Breast epithelium (tissue), 4 donors: ENCODE measurements at regions not wholly inside any gene's neighbourhood (a gene's known extent, or its start where the extent isn't known, plus 50 kb on each side); places are given as distances from the start of the nearest gene placed in this dataset.

ENCODE experiments used
- DNase-seq, 2 donors: peaks; one replicate each; pipeline ENCODE4 v3.0.0-alpha.2; 2019; ENCODE audit warnings: low spot score in 2 of 2
- H3K27ac ChIP-seq, 2 donors: fragments of 200-600 bp; sonication (generic) in 1 of 2; one replicate each; pipeline ENCODE4 v1.5.1; 2016 to 2019; ENCODE audit warnings: mild to moderate bottlenecking in 1 of 2
- H3K27me3 ChIP-seq, 2 donors: fragments of 200-600 bp; sonication (generic) in 1 of 2; one replicate each; pipeline versions ENCODE4 v1.5.1 to v1.6.0; 2017 to 2019; ENCODE audit warnings: control low read depth in 1 of 2, mild to moderate bottlenecking in 1 of 2
- H3K36me3 ChIP-seq: fragments of 200-600 bp; one replicate; pipeline ENCODE4 v1.5.1; 2019
- H3K4me1 ChIP-seq, 2 donors: fragments of 200-600 bp; sonication (generic); one replicate each; pipeline ENCODE4 v1.5.1; 2016 to 2019; ENCODE audit warnings: control low read depth in 1 of 2
- H3K4me3 ChIP-seq, 3 donors: fragments of 200-600 bp; sonication (generic); 1 replicate in 2 of 3; 2 replicates in 1 of 3; pipeline ENCODE4 v1.5.1; 2016 to 2019; ENCODE audit warnings: mild to moderate bottlenecking in 3 of 3, moderate library complexity in 2 of 3
- H3K9me3 ChIP-seq, 2 donors: fragments of 200-600 bp; sonication (generic) in 1 of 2; one replicate each; pipeline ENCODE4 v1.5.1; 2016 to 2019; ENCODE audit warnings: control low read depth in 1 of 2
- POLR2A ChIP-seq: fragments of 450-650 bp; IDR thresholded peaks from one replicate; pipeline ENCODE4 v1.6.1; 2016; ENCODE audit warnings: antibody characterized with exemption, mild to moderate bottlenecking, moderate library complexity
- POLR2AphosphoS5 ChIP-seq, 3 donors: sonication (generic); formaldehyde crosslinking; IDR thresholded peaks; one replicate each; pipeline ENCODE4 v1.6.1; 2017; ENCODE audit warnings: antibody characterized with exemption in 3 of 3
- intact Hi-C: fragments of 100-400 bp; cut with DNase I; formaldehyde crosslinking; loops from one replicate; pipeline ENCODE4 v1.15.1; 2023; ENCODE audit warnings: low total_unique reads
- TF ChIP-seq, protein P1 (sequence below), 3 donors: fragments of 450-650 bp; IDR thresholded peaks; one replicate each; pipeline ENCODE4 v1.5.1; 2016 to 2017; ENCODE audit warnings: antibody characterized with exemption in 3 of 3, mild to moderate bottlenecking in 3 of 3, moderate library complexity in 3 of 3

DNA sequence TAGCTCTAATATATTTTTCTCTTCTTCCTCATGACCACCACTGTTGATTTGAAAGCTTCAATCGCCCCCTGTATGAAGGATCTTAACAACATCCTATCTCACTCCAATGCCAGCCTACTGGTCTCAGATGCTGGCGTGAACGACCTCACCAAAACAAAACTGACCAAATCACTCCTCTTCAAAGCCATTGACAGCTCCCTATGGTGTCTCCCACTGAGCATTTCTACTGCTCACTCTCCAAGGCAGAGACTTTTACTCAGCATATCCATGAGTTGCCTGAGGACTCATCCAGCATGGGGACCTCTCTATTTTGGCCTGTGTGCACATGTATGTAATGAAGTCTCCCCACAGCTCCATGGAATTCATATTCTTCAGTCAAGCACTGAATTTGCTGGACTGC lies 520.4 kb downstream of the TFAP2B start:
- Histone ChIP-seq H3K36me3 (no peaks in the 10 kb centered on the region), H3K4me3 (no peak overlapping the region), H3K4me1 (no peaks in the 10 kb centered on the region), H3K9me3 (no peaks in the 10 kb centered on the region), H3K27ac (no peak overlapping the region), H3K27me3 (no peaks in the 10 kb centered on the region)
- intact Hi-C loops: no loop called here
- no peak for TF ChIP-seq POLR2A
- no peak for TF ChIP-seq POLR2AphosphoS5 (IDR thresholded peaks at IDR 0.05)
- TF ChIP-seq, protein P1, sequence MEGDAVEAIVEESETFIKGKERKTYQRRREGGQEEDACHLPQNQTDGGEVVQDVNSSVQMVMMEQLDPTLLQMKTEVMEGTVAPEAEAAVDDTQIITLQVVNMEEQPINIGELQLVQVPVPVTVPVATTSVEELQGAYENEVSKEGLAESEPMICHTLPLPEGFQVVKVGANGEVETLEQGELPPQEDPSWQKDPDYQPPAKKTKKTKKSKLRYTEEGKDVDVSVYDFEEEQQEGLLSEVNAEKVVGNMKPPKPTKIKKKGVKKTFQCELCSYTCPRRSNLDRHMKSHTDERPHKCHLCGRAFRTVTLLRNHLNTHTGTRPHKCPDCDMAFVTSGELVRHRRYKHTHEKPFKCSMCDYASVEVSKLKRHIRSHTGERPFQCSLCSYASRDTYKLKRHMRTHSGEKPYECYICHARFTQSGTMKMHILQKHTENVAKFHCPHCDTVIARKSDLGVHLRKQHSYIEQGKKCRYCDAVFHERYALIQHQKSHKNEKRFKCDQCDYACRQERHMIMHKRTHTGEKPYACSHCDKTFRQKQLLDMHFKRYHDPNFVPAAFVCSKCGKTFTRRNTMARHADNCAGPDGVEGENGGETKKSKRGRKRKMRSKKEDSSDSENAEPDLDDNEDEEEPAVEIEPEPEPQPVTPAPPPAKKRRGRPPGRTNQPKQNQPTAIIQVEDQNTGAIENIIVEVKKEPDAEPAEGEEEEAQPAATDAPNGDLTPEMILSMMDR (IDR thresholded peaks at IDR 0.05): no peak
- DNase-seq: no peak

DNA sequence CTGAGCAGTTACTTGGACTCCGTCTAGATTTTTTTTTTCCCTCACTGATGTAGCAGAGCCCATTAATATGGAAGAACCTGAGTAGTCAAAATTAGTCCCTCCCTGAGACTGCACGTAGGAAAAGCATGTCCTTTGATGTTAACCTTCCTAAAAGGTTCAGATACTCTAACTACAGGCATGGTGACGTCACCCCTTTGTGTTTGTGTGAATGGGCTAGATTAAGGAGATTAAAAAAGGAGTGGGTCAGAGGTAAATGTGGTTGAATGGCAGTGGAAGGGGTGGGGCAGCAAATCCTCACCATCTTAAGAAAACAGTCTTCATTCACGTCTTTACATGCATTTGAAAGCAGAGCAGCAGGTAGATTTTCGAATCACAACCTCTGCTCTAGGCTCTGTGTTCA lies 521.1 kb downstream of the TFAP2B start:
- Histone ChIP-seq H3K27ac (no peak overlapping the region), H3K4me1 (no peaks in the 10 kb centered on the region), H3K27me3 (no peaks in the 10 kb centered on the region), H3K36me3 (no peaks in the 10 kb centered on the region), H3K9me3 (no peaks in the 10 kb centered on the region), H3K4me3 (no peak overlapping the region)
- intact Hi-C loops: no loop called here
- no peak for DNase-seq
- no peak for TF ChIP-seq POLR2A
- no peak for TF ChIP-seq POLR2AphosphoS5 (IDR thresholded peaks at IDR 0.05)
- TF ChIP-seq, protein P1 (IDR thresholded peaks at IDR 0.05): no peak

DNA sequence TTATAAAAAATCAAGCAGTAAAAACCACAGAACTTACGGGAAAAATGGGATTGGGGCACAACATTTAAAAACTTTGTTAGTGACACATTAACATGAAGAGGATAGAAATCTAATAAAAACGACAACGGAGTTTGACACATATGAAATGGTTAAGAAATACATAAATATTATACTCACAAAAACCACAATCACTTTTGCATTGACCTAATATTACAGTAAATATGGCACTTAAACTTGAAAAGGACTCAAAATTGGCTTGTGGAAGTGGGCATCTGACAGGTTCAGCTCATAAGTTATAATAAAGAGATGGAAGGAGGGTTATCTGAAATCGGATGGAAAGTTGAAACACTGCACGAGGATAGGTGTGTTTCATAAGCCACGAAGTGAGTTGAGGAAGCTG lies 523.7 kb downstream of the TFAP2B start:
- H3K36me3 ChIP-seq: no peaks in the 10 kb centered on the region
- no peak for DNase-seq
- no peak overlapping the region for H3K4me3 ChIP-seq
- H3K27me3 ChIP-seq: no peaks in the 10 kb centered on the region
- no peaks in the 10 kb centered on the region for H3K4me1 ChIP-seq
- TF ChIP-seq, protein P1 (IDR thresholded peaks at IDR 0.05): no peak
- no peak for TF ChIP-seq POLR2A
- no peak for TF ChIP-seq POLR2AphosphoS5 (IDR thresholded peaks at IDR 0.05)
- peaks cover 0 to 9% of the 10 kb centered on the region in 2 donors for H3K9me3 ChIP-seq
- intact Hi-C loops: no loop called here
- no peak overlapping the region for H3K27ac ChIP-seq

- Histone ChIP-seq H3K27me3 (no peaks in the 10 kb centered on the region), H3K9me3 (peaks cover 0 to 9% of the 10 kb centered on the region in 2 donors), H3K4me3 (peak overlapping the region in 1 of 3 donors; percentile 19), H3K36me3 (no peaks in the 10 kb centered on the region), H3K27ac (peak overlapping the region; percentile 30 to 60), H3K4me1 (no peaks in the 10 kb centered on the region)
- DNase-seq: peak in 1 of 2 donors; percentile 64
- intact Hi-C loops: no loop called here
- TF ChIP-seq POLR2A: no peak
- TF ChIP-seq POLR2AphosphoS5 (IDR thresholded peaks at IDR 0.05): no peak
- TF ChIP-seq, protein P1 (IDR thresholded peaks at IDR 0.05): no peak
Observed at GRCh38 chr6:51349857-51350256, 531.2 kb downstream of the TFAP2B start.

DNA sequence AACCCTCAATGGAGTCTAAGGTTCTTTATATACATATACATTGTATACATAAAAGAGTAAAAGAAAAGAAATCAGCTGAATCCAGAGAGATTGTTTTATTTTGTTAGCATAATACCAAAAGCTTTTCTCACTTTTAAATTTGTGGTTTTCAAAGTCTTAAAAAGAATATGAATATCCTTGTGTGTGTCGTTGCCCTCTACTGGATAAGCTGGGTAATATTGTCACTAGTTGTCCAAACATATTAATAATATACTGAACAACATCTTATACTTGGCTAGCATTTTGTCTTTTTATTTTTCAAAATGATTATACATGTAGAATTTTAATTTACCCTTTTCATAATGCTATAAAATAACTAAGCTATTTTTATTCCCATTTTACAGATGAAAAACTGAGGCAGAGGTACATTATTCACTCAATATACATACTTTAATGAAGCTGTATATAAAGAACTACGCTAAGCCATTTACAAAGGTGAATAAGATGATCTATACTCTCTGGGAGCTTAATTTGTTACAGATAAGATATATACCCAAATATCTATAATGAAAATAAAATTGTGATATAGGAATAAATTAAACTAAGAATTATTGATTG lies 531.7 kb downstream of the TFAP2B start:
- H3K27me3 ChIP-seq: no peaks in the 10 kb centered on the region

More for the DNA sequence above, 531.7 kb downstream of the TFAP2B start:
- Histone ChIP-seq H3K27ac (peak overlapping the region; percentile 30 to 60), H3K4me1 (no peaks in the 10 kb centered on the region), H3K4me3 (no peak overlapping the region), H3K36me3 (no peaks in the 10 kb centered on the region), H3K9me3 (peaks cover 0 to 9% of the 10 kb centered on the region in 2 donors)
- no peak for TF ChIP-seq POLR2AphosphoS5 (IDR thresholded peaks at IDR 0.05)
- TF ChIP-seq, protein P1 (IDR thresholded peaks at IDR 0.05): peak in 2 of 3 donors; percentile 50 to 52
- no peak for DNase-seq
- intact Hi-C loops: no loop called here
